ENCODE measurements at regions not wholly inside any gene's neighbourhood (a gene's known extent, or its start where the extent isn't known, plus 50 kb on each side); places are given as distances from the start of the nearest gene placed in this dataset.

DNA sequence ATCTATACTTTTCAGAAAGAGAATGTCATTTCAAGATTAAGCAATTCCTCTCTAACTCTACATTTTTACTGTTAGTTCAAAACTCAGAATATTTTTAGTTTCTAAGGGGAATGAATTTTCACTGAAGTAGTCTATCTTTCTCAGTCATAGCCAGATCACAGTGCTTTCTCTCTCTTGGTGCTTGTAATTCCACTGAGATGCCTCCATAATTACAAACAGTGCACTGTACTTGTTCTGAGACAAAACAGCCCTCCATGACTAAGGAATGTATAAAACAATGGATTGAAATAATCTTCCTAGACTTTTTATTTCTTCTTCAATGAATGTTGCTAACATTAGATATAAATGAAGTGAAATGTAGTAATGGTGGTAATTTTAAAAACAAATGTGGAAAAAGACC is 603.2 kb upstream of the FAM241A start:
- Histone ChIP-seq H3K27ac (no peak overlapping the region), H3K4me2 (no peak overlapping the region), H3K4me1 (no peaks in the 10 kb centered on the region), H3K4me3 (no peak overlapping the region), H3K9me3 (no peaks in the 10 kb centered on the region)
- FAIRE-seq (no peak), ATAC-seq (no peak), DNase-seq (ENCODE audit: low read depth in 1 of 2, low spot score in 1 of 2) (no peak)
- ChIA-PET POLR2A (no interaction called here), CTCF (no interaction called here)
- TF ChIP-seq ZFP36 (IDR thresholded peaks at IDR 0.05; ENCODE audit: borderline replicate concordance, partially characterized antibody) (no peak), KDM5A (IDR thresholded peaks at IDR 0.05) (no peak)

- ATAC-seq: no peak
- no peak for FAIRE-seq
- Histone ChIP-seq H3K4me3 (no peak overlapping the region), H3K27ac (no peak overlapping the region), H3K9me3 (no peaks in the 10 kb centered on the region), H3K4me1 (no peaks in the 10 kb centered on the region), H3K4me2 (no peak overlapping the region)
- ChIA-PET CTCF (interaction anchor here (0.6 kb wide), 1 partner anchor 27 kb away, joined by 3 read pairs; no protein-coding TSS in a partner anchor), POLR2A (no interaction called here)
- DNase-seq (ENCODE audit: low read depth in 1 of 2, low spot score in 1 of 2): no peak
- 11% methylated on average over 2 of the region's 2 CpGs for WGBS (ENCODE audit: missing lambda C conversion rate)
- no peak for TF ChIP-seq ZC3H11A (IDR thresholded peaks at IDR 0.05)
- TF ChIP-seq, protein P1, sequence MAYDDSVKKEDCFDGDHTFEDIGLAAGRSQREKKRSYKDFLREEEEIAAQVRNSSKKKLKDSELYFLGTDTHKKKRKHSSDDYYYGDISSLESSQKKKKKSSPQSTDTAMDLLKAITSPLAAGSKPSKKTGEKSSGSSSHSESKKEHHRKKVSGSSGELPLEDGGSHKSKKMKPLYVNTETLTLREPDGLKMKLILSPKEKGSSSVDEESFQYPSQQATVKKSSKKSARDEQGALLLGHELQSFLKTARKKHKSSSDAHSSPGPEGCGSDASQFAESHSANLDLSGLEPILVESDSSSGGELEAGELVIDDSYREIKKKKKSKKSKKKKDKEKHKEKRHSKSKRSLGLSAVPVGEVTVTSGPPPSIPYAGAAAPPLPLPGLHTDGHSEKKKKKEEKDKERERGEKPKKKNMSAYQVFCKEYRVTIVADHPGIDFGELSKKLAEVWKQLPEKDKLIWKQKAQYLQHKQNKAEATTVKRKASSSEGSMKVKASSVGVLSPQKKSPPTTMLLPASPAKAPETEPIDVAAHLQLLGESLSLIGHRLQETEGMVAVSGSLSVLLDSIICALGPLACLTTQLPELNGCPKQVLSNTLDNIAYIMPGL (CRISPR knock-in tag; IDR thresholded peaks at IDR 0.05; ENCODE audit: borderline replicate concordance): no peak
- TF ChIP-seq ZNF302 (CRISPR knock-in tag; IDR thresholded peaks at IDR 0.05): no peak
- TF ChIP-seq PBX3 (IDR thresholded peaks at IDR 0.05): no peak
- TF ChIP-seq, protein P2, sequence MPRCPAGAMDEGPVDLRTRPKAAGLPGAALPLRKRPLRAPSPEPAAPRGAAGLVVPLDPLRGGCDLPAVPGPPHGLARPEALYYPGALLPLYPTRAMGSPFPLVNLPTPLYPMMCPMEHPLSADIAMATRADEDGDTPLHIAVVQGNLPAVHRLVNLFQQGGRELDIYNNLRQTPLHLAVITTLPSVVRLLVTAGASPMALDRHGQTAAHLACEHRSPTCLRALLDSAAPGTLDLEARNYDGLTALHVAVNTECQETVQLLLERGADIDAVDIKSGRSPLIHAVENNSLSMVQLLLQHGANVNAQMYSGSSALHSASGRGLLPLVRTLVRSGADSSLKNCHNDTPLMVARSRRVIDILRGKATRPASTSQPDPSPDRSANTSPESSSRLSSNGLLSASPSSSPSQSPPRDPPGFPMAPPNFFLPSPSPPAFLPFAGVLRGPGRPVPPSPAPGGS (IDR thresholded peaks at IDR 0.05): no peak
- TF ChIP-seq TP53 (CRISPR knock-in tag; IDR thresholded peaks at IDR 0.05): no peak
- no peak for TF ChIP-seq RNF2 (IDR thresholded peaks at IDR 0.05; ENCODE audit: borderline replicate concordance, low read depth)
- no peak for TF ChIP-seq FOSB (CRISPR knock-in tag; IDR thresholded peaks at IDR 0.05)
- TF ChIP-seq, protein P3, sequence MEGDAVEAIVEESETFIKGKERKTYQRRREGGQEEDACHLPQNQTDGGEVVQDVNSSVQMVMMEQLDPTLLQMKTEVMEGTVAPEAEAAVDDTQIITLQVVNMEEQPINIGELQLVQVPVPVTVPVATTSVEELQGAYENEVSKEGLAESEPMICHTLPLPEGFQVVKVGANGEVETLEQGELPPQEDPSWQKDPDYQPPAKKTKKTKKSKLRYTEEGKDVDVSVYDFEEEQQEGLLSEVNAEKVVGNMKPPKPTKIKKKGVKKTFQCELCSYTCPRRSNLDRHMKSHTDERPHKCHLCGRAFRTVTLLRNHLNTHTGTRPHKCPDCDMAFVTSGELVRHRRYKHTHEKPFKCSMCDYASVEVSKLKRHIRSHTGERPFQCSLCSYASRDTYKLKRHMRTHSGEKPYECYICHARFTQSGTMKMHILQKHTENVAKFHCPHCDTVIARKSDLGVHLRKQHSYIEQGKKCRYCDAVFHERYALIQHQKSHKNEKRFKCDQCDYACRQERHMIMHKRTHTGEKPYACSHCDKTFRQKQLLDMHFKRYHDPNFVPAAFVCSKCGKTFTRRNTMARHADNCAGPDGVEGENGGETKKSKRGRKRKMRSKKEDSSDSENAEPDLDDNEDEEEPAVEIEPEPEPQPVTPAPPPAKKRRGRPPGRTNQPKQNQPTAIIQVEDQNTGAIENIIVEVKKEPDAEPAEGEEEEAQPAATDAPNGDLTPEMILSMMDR (IDR thresholded peaks at IDR 0.05): no peak
- no peak for TF ChIP-seq RFX5 (IDR thresholded peaks at IDR 0.05)
- no peak for TF ChIP-seq EHMT2 (IDR thresholded peaks at IDR 0.05; ENCODE audit: low read depth)
- TF ChIP-seq NPAS2 (CRISPR knock-in tag; IDR thresholded peaks at IDR 0.05; ENCODE audit: borderline replicate concordance): no peak
- no peak for TF ChIP-seq CHD2 (IDR thresholded peaks at IDR 0.05; ENCODE audit: low read length, partially characterized antibody)
- no peak for TF ChIP-seq MAFK (IDR thresholded peaks at IDR 0.05; ENCODE audit: partially characterized antibody)
- TF ChIP-seq EP300 (IDR thresholded peaks at IDR 0.05): no peak
- TF ChIP-seq HOXB5 (CRISPR knock-in tag; IDR thresholded peaks at IDR 0.05): no peak
- no peak for TF ChIP-seq PHF8 (IDR thresholded peaks at IDR 0.05; ENCODE audit: borderline replicate concordance, low read depth)
Observed at GRCh38 chr4:111546881-111547280, 598.4 kb upstream of the FAM241A start.
